Choroid plexus epithelial cell (primary cell): ENCODE measurements at regions not wholly inside any gene's neighbourhood (a gene's known extent, or its start where the extent isn't known, plus 50 kb on each side); places are given as distances from the start of the nearest gene placed in this dataset.
"Not testable (repeated sequence)": the region's sequence is repeated elsewhere in the genome, so short reads cannot be mapped to it uniquely, and the experiment has no call there.

ENCODE experiments used
- DNase-seq: peaks from one replicate; pipeline ENCODE4 v3.0.0-alpha.2; 2010; ENCODE audit warnings: low read depth
- H3K4me3 ChIP-seq: 2 replicates; pipeline ENCODE4 v1.5.1; 2011; ENCODE audit warnings: low read depth, mild to moderate bottlenecking, control low read depth, low read length, moderate library complexity
- TF ChIP-seq, protein P1 (sequence below): conservative IDR thresholded peaks from 2 replicates; pipeline ENCODE4 v1.5.1; 2011; ENCODE audit warnings: low read depth, mild to moderate bottlenecking, control low read depth, inconsistent platforms, low read length, moderate library complexity

GRCh38 chr4:85177679-85178078 is 211.2 kb upstream of the WDFY3 start:
- TF ChIP-seq, protein P1, sequence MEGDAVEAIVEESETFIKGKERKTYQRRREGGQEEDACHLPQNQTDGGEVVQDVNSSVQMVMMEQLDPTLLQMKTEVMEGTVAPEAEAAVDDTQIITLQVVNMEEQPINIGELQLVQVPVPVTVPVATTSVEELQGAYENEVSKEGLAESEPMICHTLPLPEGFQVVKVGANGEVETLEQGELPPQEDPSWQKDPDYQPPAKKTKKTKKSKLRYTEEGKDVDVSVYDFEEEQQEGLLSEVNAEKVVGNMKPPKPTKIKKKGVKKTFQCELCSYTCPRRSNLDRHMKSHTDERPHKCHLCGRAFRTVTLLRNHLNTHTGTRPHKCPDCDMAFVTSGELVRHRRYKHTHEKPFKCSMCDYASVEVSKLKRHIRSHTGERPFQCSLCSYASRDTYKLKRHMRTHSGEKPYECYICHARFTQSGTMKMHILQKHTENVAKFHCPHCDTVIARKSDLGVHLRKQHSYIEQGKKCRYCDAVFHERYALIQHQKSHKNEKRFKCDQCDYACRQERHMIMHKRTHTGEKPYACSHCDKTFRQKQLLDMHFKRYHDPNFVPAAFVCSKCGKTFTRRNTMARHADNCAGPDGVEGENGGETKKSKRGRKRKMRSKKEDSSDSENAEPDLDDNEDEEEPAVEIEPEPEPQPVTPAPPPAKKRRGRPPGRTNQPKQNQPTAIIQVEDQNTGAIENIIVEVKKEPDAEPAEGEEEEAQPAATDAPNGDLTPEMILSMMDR, result no peak
- no peak for DNase-seq
- no peak overlapping the region for H3K4me3 ChIP-seq

DNA sequence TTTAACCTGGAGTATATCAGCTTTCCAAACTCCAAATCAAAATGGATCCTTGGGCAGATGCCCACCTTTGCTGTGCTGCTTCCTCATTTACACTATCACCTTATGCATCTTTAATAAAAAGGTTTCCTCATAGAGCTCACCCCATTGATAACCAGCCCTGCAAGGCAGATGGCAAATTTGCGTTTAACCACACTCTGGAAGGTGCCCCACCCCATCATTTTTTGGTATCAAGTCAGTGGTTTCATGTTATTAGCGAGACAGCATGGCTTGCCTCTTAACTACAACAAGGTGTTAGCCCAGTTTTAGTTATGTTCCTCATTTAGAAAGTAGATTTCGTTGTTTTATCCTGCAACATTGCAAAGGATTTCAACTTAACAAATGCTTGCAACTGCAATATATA is 214.0 kb upstream of the WDFY3 start:
- DNase-seq, result no peak
- no peak overlapping the region for H3K4me3 ChIP-seq
- TF ChIP-seq, protein P1, result no peak

- no peak overlapping the region for H3K4me3 ChIP-seq
- TF ChIP-seq, protein P1, result no peak
- DNase-seq, result no peak
Measured at GRCh38 chr4:85187106-85187505, 220.6 kb upstream of the WDFY3 start.

DNA sequence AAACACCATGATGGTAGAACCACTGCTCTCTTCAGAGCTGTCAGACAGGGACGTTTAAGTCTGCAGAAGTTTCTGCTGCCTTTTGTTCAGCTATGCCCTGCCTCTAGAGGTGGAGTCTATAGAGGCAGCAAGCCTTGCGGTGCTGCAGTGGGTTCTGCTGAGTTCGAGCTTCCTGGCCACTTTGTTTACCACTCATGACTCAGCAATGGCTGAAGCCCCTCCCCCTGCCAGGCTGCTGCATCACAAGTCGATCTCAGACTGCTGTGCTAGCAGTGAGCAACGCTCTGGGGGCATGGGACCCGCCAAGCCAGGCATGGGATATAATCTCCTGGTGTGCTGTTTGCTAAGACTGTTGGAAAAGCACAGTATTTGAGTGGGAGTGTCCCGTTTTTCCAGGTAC is 229.5 kb upstream of the WDFY3 start:
- not testable (repeated sequence) for DNase-seq

GRCh38 chr4:85200106-85200505 is 233.6 kb upstream of the WDFY3 start:
- H3K4me3 ChIP-seq, result no peak overlapping the region
- TF ChIP-seq, protein P1, result no peak
- DNase-seq, result no peak

More for the DNA sequence above, 229.5 kb upstream of the WDFY3 start:
- H3K4me3 ChIP-seq, result not testable (repeated sequence)

DNA sequence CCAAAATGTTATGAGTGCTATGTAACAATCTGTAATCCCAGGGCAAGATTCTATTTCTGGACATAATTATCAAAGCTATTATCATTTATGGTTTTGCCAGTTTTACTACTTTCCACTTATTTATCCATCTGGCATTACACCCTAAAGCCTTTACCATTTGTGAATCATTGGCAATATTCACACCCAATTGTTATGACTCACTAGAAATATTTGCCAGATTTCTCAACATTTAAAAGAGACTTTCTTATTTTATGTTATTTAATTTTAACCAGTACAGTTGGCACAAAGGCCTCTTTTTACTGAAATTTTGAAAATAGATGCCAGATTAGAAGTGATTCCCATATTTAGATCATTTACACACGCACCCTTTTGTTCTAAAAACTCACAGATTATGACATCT is 242.7 kb upstream of the WDFY3 start:
- TF ChIP-seq, protein P1, result no peak
- H3K4me3 ChIP-seq, result no peak overlapping the region
- no peak for DNase-seq

DNA sequence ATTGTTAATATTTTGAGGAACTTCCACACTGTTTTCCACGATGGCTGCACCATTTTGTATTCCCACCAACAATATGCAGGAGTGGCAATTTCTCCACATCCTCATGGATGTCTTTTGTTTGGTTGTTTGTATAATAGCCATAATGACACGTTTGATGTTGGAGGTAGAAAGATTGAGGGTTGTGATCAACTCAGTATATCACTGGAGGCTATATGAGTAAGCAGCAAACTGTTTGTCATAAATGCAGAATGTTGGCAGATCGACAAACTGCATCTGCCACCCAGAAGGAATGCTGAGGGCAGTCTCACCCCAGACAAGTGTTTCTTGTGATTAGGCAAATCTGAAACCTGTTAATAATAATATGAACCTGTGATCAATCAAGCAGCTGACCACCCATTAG is 243.9 kb upstream of the WDFY3 start:
- TF ChIP-seq, protein P1, result no peak
- H3K4me3 ChIP-seq, result no peak overlapping the region
- DNase-seq, result no peak

DNA sequence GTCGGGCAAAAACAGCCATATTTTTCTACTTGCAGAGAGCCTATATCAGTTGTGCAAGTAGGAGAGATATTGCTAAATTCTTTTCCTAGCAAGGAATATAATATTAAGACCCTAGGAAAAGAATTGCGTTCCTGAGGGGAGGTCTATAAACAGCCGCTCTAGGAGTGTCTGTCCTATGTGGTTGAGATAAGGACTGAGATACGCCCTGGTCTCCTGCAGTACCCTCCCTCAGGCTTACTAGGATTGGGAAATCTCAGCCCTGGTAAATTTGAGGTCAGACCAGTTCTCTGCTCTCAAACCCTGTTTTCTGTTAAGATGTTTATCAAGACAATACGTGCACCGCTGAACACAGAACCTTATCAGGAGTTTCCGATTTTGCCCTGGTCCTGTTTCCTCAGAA is 250.1 kb upstream of the WDFY3 start:
- not testable (repeated sequence) for H3K4me3 ChIP-seq, DNase-seq
